Mucosa of rectum (tissue), 2 donors: ENCODE measurements at regions not wholly inside any gene's neighbourhood (a gene's known extent, or its start where the extent isn't known, plus 50 kb on each side); places are given as distances from the start of the nearest gene placed in this dataset.

Experiments used
- H3K27ac ChIP-seq, 2 donors: one replicate each; pipeline ENCODE4 v1.7.0; 2013; ENCODE audit warnings: inconsistent platforms in 2 of 2, low read depth in 2 of 2, low read length in 2 of 2
- H3K27me3 ChIP-seq, 2 donors: one replicate each; pipeline ENCODE4 v1.7.0; 2013; ENCODE audit warnings: low read length in 2 of 2; ENCODE audit not compliant: control insufficient read depth in 2 of 2, insufficient read depth in 2 of 2
- H3K36me3 ChIP-seq, 2 donors: one replicate each; pipeline ENCODE4 v1.7.0; 2013; ENCODE audit warnings: low read length in 2 of 2; ENCODE audit not compliant: control insufficient read depth in 2 of 2, insufficient read depth in 2 of 2
- H3K4me1 ChIP-seq, 2 donors: one replicate each; pipeline ENCODE4 v1.7.0; 2013; ENCODE audit warnings: low read length in 2 of 2, mild to moderate bottlenecking in 1 of 2; ENCODE audit not compliant: control insufficient read depth in 2 of 2, insufficient read depth in 2 of 2
- H3K4me3 ChIP-seq, 2 donors: one replicate each; pipeline ENCODE4 v1.7.0; 2013; ENCODE audit warnings: low read length in 2 of 2
- H3K9ac ChIP-seq, 2 donors: one replicate each; pipeline ENCODE4 v1.7.0; 2013; ENCODE audit warnings: low read length in 2 of 2, low read depth in 1 of 2, mild to moderate bottlenecking in 1 of 2
- H3K9me3 ChIP-seq, 2 donors: one replicate each; pipeline ENCODE4 v1.7.0; 2013; ENCODE audit warnings: low read length in 2 of 2; ENCODE audit not compliant: control insufficient read depth in 2 of 2
- donor health status: healthy.
- donor health status: Normal muscosa, but diverticular disease.

GRCh38 chr17:71371809-71372208 is 749.0 kb upstream of the SOX9 start:
- Histone ChIP-seq H3K9ac (no peak overlapping the region), H3K4me3 (no peak overlapping the region), H3K27ac (no peak overlapping the region), H3K36me3 (no peaks in the 10 kb centered on the region), H3K4me1 (no peaks in the 10 kb centered on the region), H3K9me3 (no peaks in the 10 kb centered on the region), H3K27me3 (no peaks in the 10 kb centered on the region)

GRCh38 chr17:71375948-71376347 is 744.9 kb upstream of the SOX9 start:
- Histone ChIP-seq H3K27me3 (no peaks in the 10 kb centered on the region), H3K9ac (no peak overlapping the region), H3K4me3 (no peak overlapping the region)

GRCh38 chr17:71376933-71377332 is 743.9 kb upstream of the SOX9 start:
- H3K4me1 ChIP-seq, result no peaks in the 10 kb centered on the region
- no peaks in the 10 kb centered on the region for H3K9me3 ChIP-seq
- H3K27me3 ChIP-seq, result no peaks in the 10 kb centered on the region
- H3K4me3 ChIP-seq, result no peak overlapping the region
- no peaks in the 10 kb centered on the region for H3K36me3 ChIP-seq
- no peak overlapping the region for H3K27ac ChIP-seq
- no peak overlapping the region for H3K9ac ChIP-seq

More at GRCh38 chr17:71375948-71376347, 744.9 kb upstream of the SOX9 start:
- Histone ChIP-seq H3K4me1 (no peaks in the 10 kb centered on the region), H3K27ac (no peak overlapping the region), H3K36me3 (no peaks in the 10 kb centered on the region), H3K9me3 (no peaks in the 10 kb centered on the region)

GRCh38 chr17:71378036-71378435 is 742.8 kb upstream of the SOX9 start:
- Histone ChIP-seq H3K4me1 (no peaks in the 10 kb centered on the region), H3K9me3 (no peaks in the 10 kb centered on the region), H3K27ac (no peak overlapping the region), H3K36me3 (no peaks in the 10 kb centered on the region), H3K27me3 (no peaks in the 10 kb centered on the region), H3K9ac (no peak overlapping the region), H3K4me3 (no peak overlapping the region)

- H3K4me1 ChIP-seq, result no peaks in the 10 kb centered on the region
Observed at GRCh38 chr17:71378741-71379140, 742.1 kb upstream of the SOX9 start.

GRCh38 chr17:71379512-71379911 is 741.3 kb upstream of the SOX9 start:
- Histone ChIP-seq H3K36me3 (no peaks in the 10 kb centered on the region), H3K4me1 (no peaks in the 10 kb centered on the region), H3K27me3 (no peaks in the 10 kb centered on the region), H3K9me3 (no peaks in the 10 kb centered on the region), H3K27ac (no peak overlapping the region), H3K9ac (no peak overlapping the region), H3K4me3 (no peak overlapping the region)

More at GRCh38 chr17:71378741-71379140, 742.1 kb upstream of the SOX9 start:
- H3K4me3 ChIP-seq, result no peak overlapping the region
- H3K9ac ChIP-seq, result no peak overlapping the region
- H3K27me3 ChIP-seq, result no peaks in the 10 kb centered on the region
- H3K36me3 ChIP-seq, result no peaks in the 10 kb centered on the region
- H3K9me3 ChIP-seq, result no peaks in the 10 kb centered on the region
- H3K27ac ChIP-seq, result no peak overlapping the region

- Histone ChIP-seq H3K4me1 (no peaks in the 10 kb centered on the region), H3K9me3 (no peaks in the 10 kb centered on the region), H3K9ac (no peak overlapping the region), H3K27me3 (no peaks in the 10 kb centered on the region), H3K36me3 (no peaks in the 10 kb centered on the region), H3K27ac (no peak overlapping the region), H3K4me3 (no peak overlapping the region)
Observed at GRCh38 chr17:71380535-71380934, 740.3 kb upstream of the SOX9 start.

DNA sequence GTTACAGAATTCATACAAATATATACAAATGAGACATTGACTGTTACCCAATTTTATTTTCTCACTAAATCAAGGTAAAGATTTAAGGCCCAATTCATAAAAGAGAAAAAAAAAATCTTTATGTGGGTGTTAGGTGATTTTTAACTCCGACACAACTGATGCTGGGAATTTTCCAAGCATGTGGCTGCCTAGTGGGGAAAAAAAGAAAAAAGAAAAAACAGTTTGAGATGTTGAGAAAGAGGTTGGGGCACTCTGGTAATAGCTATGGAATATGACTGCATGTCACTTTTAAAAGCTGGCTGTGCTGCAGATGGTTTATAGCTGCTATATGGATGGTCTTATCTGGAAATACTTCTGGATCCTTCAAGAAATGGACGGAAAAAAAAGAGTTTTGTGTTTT is 739.9 kb upstream of the SOX9 start:
- H3K4me3 ChIP-seq, result no peak overlapping the region
- H3K9ac ChIP-seq, result no peak overlapping the region
- no peaks in the 10 kb centered on the region for H3K4me1 ChIP-seq
- H3K36me3 ChIP-seq, result no peaks in the 10 kb centered on the region
- no peaks in the 10 kb centered on the region for H3K27me3 ChIP-seq
- H3K27ac ChIP-seq, result no peak overlapping the region
- H3K9me3 ChIP-seq, result no peaks in the 10 kb centered on the region

DNA sequence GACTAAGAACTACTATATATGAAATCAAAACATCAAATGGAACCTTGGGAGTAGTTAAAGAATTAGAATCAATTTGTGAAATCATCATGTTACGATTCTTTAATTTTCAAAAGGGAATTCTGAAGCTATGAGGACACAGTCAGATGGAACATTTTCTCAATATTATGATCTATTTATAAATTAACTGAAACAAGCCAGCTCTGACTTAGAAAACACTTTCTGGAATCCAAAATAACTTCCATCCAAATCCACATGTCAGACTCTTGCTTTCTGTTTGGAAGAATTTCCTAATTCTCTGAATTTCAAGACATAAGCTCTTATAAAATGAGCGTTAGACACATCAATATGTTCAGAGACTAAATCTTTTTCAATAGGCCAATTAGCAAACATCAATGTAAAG is 737.7 kb upstream of the SOX9 start:
- Histone ChIP-seq H3K9ac (no peak overlapping the region), H3K27ac (no peak overlapping the region), H3K27me3 (no peaks in the 10 kb centered on the region), H3K9me3 (no peaks in the 10 kb centered on the region), H3K4me1 (no peaks in the 10 kb centered on the region), H3K36me3 (no peaks in the 10 kb centered on the region), H3K4me3 (no peak overlapping the region)

DNA sequence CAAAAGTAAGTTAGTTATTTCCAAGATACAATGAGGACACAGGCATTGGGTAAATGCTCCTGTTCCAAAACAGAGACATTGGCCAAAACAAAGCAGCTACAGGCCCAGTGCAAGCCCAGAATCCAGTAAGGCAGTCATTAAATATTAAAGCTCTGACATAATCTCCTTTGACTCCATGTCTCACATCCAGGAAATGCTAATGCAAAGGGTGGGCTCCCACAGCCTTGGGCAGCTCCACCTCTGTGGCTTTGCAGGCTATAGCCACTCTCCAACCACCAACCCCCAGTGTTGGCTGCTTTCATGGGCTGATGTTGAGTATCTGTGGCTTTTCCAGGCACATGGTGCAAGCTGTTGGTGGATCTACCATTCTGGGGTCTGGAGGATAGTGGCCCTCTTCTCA is 733.4 kb upstream of the SOX9 start:
- no peaks in the 10 kb centered on the region for H3K27me3 ChIP-seq
- H3K36me3 ChIP-seq, result no peaks in the 10 kb centered on the region
- H3K4me3 ChIP-seq, result no peak overlapping the region
- no peaks in the 10 kb centered on the region for H3K9me3 ChIP-seq
- H3K27ac ChIP-seq, result no peak overlapping the region
- H3K9ac ChIP-seq, result no peak overlapping the region
- no peaks in the 10 kb centered on the region for H3K4me1 ChIP-seq
